HS-5 (cell line): ENCODE measurements at regions not wholly inside any gene's neighbourhood (a gene's known extent, or its start where the extent isn't known, plus 50 kb on each side); places are given as distances from the start of the nearest gene placed in this dataset.
A peak's percentile ranks its signal among the peaks of the same experiment; 100 is the strongest.
"Not testable (repeated sequence)": the region's sequence is repeated elsewhere in the genome, so short reads cannot be mapped to it uniquely, and the experiment has no call there.

ENCODE experiments used
- DNase-seq: peaks from one replicate; pipeline ENCODE4 v3.0.0-alpha.2; 2012; ENCODE audit warnings: low read depth

GRCh38 chr1:93773049-93773838 lies 91.6 kb upstream of the BCAR3 start:
- no peak for DNase-seq

- DNase-seq: no peak
Observed at GRCh38 chr1:93771843-93772242, 90.2 kb upstream of the BCAR3 start.

- DNase-seq: no peak
Observed at GRCh38 chr1:93770640-93771039, 89.0 kb upstream of the BCAR3 start.

- no peak for DNase-seq
Observed at GRCh38 chr1:93769777-93770176, 88.1 kb upstream of the BCAR3 start.

- no peak for DNase-seq
Observed at GRCh38 chr1:93768380-93768863, 86.8 kb upstream of the BCAR3 start.

GRCh38 chr1:93766451-93766850 lies 84.8 kb upstream of the BCAR3 start:
- no peak for DNase-seq

GRCh38 chr1:93765099-93765498 lies 83.5 kb upstream of the BCAR3 start:
- no peak for DNase-seq

GRCh38 chr1:93764366-93764750 lies 82.7 kb upstream of the BCAR3 start:
- no peak for DNase-seq

- no peak for DNase-seq
Observed at GRCh38 chr1:93763704-93764365, 82.2 kb upstream of the BCAR3 start.

- no peak for DNase-seq
Observed at GRCh38 chr1:93758842-93759515, 77.3 kb upstream of the BCAR3 start.

GRCh38 chr1:93757256-93758036 lies 75.8 kb upstream of the BCAR3 start:
- no peak for DNase-seq

- no peak for DNase-seq
Observed at GRCh38 chr1:93756657-93757056, 75.0 kb upstream of the BCAR3 start.

- not testable (repeated sequence) for DNase-seq
Observed at GRCh38 chr1:93755251-93755715, 73.6 kb upstream of the BCAR3 start.

- DNase-seq: peak; percentile 95
Observed at GRCh38 chr1:93753791-93754763, 72.4 kb upstream of the BCAR3 start.

- DNase-seq: no peak
Observed at GRCh38 chr1:93751377-93752250, 70.0 kb upstream of the BCAR3 start.

GRCh38 chr1:93750955-93751354 lies 69.3 kb upstream of the BCAR3 start:
- DNase-seq: no peak

GRCh38 chr1:93749894-93750301 lies 68.3 kb upstream of the BCAR3 start:
- DNase-seq: no peak

- DNase-seq: no peak
Observed at GRCh38 chr1:93749487-93749886, 67.8 kb upstream of the BCAR3 start.

- no peak for DNase-seq
Observed at GRCh38 chr1:93746021-93746812, 64.6 kb upstream of the BCAR3 start.
